GM18519 (cell line): ENCODE measurements at regions not wholly inside any gene's neighbourhood (a gene's known extent, or its start where the extent isn't known, plus 50 kb on each side); places are given as distances from the start of the nearest gene placed in this dataset.

Experiments
- ATAC-seq: cut with Tn5 transposase; IDR thresholded peaks from one replicate; pipeline ENCODE4 v1.9.1; 2021; ENCODE audit warnings: mild to moderate bottlenecking, moderate library complexity; ENCODE audit not compliant: unreplicated experiment, low FRiP score

GRCh38 chr6:157769776-157770426 is 53.1 kb upstream of the SNX9 start:
- ATAC-seq: no peak

GRCh38 chr6:157770946-157771345 is 52.1 kb upstream of the SNX9 start:
- no peak for ATAC-seq

- no peak for ATAC-seq
Observed at GRCh38 chr6:157772820-157773219, 50.2 kb upstream of the SNX9 start.
